ENCODE measurements at regions not wholly inside any gene's neighbourhood (a gene's known extent, or its start where the extent isn't known, plus 50 kb on each side); places are given as distances from the start of the nearest gene placed in this dataset.

- TF ChIP-seq CTCF (IDR thresholded peaks at IDR 0.05): no peak
- TF ChIP-seq POLR2A (IDR thresholded peaks at IDR 0.05): no peak
Observed at GRCh38 chr2:224158061-224158460, 119.0 kb upstream of the SERPINE2 start.
